ENCODE measurements at regions not wholly inside any gene's neighbourhood (a gene's known extent, or its start where the extent isn't known, plus 50 kb on each side); places are given as distances from the start of the nearest gene placed in this dataset.

DNA sequence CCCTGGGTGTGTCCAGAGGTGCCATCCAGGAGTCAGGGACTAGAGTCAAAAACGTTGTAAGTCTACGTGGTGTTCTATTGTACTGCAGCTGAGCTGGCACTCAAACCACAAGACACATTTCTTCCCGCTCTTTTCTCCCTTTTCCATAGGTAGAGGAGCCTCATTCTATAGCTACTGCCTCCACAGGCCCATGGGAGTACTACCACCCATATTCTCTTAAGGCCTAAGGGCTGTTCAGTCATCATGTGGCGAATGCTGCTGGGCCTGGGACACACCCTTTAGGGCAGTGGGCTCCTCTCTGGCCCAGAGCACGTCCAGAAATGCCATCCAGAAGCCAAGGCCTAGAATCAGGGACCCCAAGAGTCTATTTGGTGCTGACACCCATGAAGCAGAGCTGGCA is 1271.7 kb downstream of the CNTNAP5 start:
- CTCF ChIA-PET = interaction anchor here (0.6 kb wide), 1 partner anchor 636 kb away, joined by 4 read pairs; no protein-coding TSS in a partner anchor

GRCh38 chr2:125310657-125311364 is 1285.7 kb downstream of the CNTNAP5 start:
- no peak overlapping the region for H3K27ac Mint-ChIP-seq
- peaks cover 4% of the 10 kb centered on the region; the same call in 1 of the 2 replicates for H3K36me3 Mint-ChIP-seq
- H3K4me3 Mint-ChIP-seq = no peak overlapping the region
- H3K9me3 Mint-ChIP-seq = no peaks in the 10 kb centered on the region; the same call in 1 of the 2 replicates
- H3K27me3 Mint-ChIP-seq (ENCODE audit: low read depth) = no peaks in the 10 kb centered on the region
- ATAC-seq = no peak
- H3K4me1 Mint-ChIP-seq = no peaks in the 10 kb centered on the region
- CTCF ChIA-PET = no interaction called here
- no peak for DNase-seq (ENCODE audit: low spot score)
- POLR2A ChIA-PET = no interaction called here
- TF ChIP-seq ZNF532 (CRISPR knock-in tag; IDR thresholded peaks at IDR 0.05; ENCODE audit: borderline replicate concordance) (no peak), ZNF396 (CRISPR knock-in tag; IDR thresholded peaks at IDR 0.05; ENCODE audit: borderline replicate concordance) (no peak), CREM (CRISPR knock-in tag; IDR thresholded peaks at IDR 0.05) (no peak), HMGXB4 (CRISPR knock-in tag; IDR thresholded peaks at IDR 0.05) (no peak)
- TF ChIP-seq, protein P1, sequence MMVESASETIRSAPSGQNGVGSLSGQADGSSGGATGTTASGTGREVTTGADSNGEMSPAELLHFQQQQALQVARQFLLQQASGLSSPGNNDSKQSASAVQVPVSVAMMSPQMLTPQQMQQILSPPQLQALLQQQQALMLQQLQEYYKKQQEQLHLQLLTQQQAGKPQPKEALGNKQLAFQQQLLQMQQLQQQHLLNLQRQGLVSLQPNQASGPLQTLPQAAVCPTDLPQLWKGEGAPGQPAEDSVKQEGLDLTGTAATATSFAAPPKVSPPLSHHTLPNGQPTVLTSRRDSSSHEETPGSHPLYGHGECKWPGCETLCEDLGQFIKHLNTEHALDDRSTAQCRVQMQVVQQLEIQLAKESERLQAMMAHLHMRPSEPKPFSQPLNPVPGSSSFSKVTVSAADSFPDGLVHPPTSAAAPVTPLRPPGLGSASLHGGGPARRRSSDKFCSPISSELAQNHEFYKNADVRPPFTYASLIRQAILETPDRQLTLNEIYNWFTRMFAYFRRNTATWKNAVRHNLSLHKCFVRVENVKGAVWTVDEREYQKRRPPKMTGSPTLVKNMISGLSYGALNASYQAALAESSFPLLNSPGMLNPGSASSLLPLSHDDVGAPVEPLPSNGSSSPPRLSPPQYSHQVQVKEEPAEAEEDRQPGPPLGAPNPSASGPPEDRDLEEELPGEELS (CRISPR knock-in tag; IDR thresholded peaks at IDR 0.05) = no peak

More for the DNA sequence above, 1271.7 kb downstream of the CNTNAP5 start:
- H3K4me1 Mint-ChIP-seq = no peaks in the 10 kb centered on the region
- DNase-seq (ENCODE audit: low spot score) (no peak), ATAC-seq (peak; percentile 70)
- peaks cover 27% of the 10 kb centered on the region for H3K9me3 Mint-ChIP-seq
- no peak overlapping the region for H3K27ac Mint-ChIP-seq
- no peak overlapping the region for H3K4me3 Mint-ChIP-seq
- peaks cover 14% of the 10 kb centered on the region; the same call in 1 of the 2 replicates for H3K36me3 Mint-ChIP-seq
- POLR2A ChIA-PET = no interaction called here
- peaks cover 6% of the 10 kb centered on the region; the same call in 1 of the 2 replicates for H3K27me3 Mint-ChIP-seq (ENCODE audit: low read depth)
- TF ChIP-seq PREB (CRISPR knock-in tag; IDR thresholded peaks at IDR 0.05; ENCODE audit: borderline replicate concordance) (no peak), ZNF396 (CRISPR knock-in tag; IDR thresholded peaks at IDR 0.05; ENCODE audit: borderline replicate concordance) (no peak), RELA (CRISPR knock-in tag; IDR thresholded peaks at IDR 0.05; ENCODE audit: borderline replicate concordance) (no peak), CBFB (CRISPR knock-in tag; IDR thresholded peaks at IDR 0.05; ENCODE audit: low read depth) (no peak), ZSCAN18 (CRISPR knock-in tag; IDR thresholded peaks at IDR 0.05) (no peak), ZNF423 (CRISPR knock-in tag; IDR thresholded peaks at IDR 0.05) (no peak), MXD4 (CRISPR knock-in tag; IDR thresholded peaks at IDR 0.05; ENCODE audit: borderline replicate concordance) (no peak), PRRX2 (CRISPR knock-in tag; IDR thresholded peaks at IDR 0.05) (no peak), GABPB1 (CRISPR knock-in tag; IDR thresholded peaks at IDR 0.05) (no peak)
- TF ChIP-seq, protein P2, sequence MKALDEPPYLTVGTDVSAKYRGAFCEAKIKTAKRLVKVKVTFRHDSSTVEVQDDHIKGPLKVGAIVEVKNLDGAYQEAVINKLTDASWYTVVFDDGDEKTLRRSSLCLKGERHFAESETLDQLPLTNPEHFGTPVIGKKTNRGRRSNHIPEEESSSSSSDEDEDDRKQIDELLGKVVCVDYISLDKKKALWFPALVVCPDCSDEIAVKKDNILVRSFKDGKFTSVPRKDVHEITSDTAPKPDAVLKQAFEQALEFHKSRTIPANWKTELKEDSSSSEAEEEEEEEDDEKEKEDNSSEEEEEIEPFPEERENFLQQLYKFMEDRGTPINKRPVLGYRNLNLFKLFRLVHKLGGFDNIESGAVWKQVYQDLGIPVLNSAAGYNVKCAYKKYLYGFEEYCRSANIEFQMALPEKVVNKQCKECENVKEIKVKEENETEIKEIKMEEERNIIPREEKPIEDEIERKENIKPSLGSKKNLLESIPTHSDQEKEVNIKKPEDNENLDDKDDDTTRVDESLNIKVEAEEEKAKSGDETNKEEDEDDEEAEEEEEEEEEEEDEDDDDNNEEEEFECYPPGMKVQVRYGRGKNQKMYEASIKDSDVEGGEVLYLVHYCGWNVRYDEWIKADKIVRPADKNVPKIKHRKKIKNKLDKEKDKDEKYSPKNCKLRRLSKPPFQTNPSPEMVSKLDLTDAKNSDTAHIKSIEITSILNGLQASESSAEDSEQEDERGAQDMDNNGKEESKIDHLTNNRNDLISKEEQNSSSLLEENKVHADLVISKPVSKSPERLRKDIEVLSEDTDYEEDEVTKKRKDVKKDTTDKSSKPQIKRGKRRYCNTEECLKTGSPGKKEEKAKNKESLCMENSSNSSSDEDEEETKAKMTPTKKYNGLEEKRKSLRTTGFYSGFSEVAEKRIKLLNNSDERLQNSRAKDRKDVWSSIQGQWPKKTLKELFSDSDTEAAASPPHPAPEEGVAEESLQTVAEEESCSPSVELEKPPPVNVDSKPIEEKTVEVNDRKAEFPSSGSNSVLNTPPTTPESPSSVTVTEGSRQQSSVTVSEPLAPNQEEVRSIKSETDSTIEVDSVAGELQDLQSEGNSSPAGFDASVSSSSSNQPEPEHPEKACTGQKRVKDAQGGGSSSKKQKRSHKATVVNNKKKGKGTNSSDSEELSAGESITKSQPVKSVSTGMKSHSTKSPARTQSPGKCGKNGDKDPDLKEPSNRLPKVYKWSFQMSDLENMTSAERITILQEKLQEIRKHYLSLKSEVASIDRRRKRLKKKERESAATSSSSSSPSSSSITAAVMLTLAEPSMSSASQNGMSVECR (CRISPR knock-in tag; IDR thresholded peaks at IDR 0.05; ENCODE audit: borderline replicate concordance) = no peak
- TF ChIP-seq, protein P3, sequence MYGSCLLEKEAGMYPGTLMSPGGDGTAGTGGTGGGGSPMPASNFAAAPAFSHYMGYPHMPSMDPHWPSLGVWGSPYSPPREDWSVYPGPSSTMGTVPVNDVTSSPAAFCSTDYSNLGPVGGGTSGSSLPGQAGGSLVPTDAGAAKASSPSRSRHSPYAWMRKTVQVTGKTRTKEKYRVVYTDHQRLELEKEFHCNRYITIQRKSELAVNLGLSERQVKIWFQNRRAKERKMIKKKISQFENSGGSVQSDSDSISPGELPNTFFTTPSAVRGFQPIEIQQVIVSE (CRISPR knock-in tag; IDR thresholded peaks at IDR 0.05; ENCODE audit: borderline replicate concordance) = no peak

Data from WTC11 (cell line).